IMR-90 (cell line): ENCODE measurements at regions not wholly inside any gene's neighbourhood (a gene's known extent, or its start where the extent isn't known, plus 50 kb on each side); places are given as distances from the start of the nearest gene placed in this dataset.

Source experiments
- ATAC-seq: fragments of 200-7000 bp; cut with Tn5 transposase; 2 replicates; pipeline ENCODE4 v1.9.1; 2020; ENCODE audit warnings: low read depth, mild to moderate bottlenecking, moderate library complexity
- BruUV-seq: library from RNA; stranded (reverse); fragments of 400-500 nt; replicated peaks from 2 replicates; lab custom pipeline; 2021; lab: Mats Ljungman, UMichigan
- CTCF ChIA-PET: fragments of 300-600 bp; formaldehyde crosslinking; extraction: SDS; loops from one replicate; lab custom pipeline; 2021; ENCODE audit warnings: antibody characterized with exemption; lab: Yijun Ruan, JAX
- POLR2A ChIA-PET: fragments of 300-600 bp; sonication (Branson Sonifier 250); formaldehyde crosslinking; loops from one replicate; lab custom pipeline; 2022; ENCODE audit warnings: antibody characterized with exemption; ENCODE audit not compliant: unreplicated experiment; lab: Charles Lee
- DNase-seq: peaks from one replicate; pipeline ENCODE4 v3.0.0; 2013
- H2AFZ ChIP-seq: replicated peaks from 2 replicates; pipeline ENCODE3; 2013; ENCODE audit warnings: low read length, mild to moderate bottlenecking; ENCODE audit not compliant: poor library complexity
- H2AK5ac ChIP-seq: 2 replicates; pipeline ENCODE4 v1.6.1; 2013; ENCODE audit warnings: low read depth, low read length, inconsistent platforms
- H2AK9ac ChIP-seq: replicated peaks from 2 replicates; pipeline ENCODE3; 2013; ENCODE audit warnings: mild to moderate bottlenecking, low read depth, low read length, moderate library complexity; ENCODE audit not compliant: poor library complexity
- H2BK120ac ChIP-seq: 2 replicates; pipeline ENCODE4 v1.6.1; 2013; ENCODE audit warnings: low read depth, low read length, inconsistent platforms
- H2BK15ac ChIP-seq: 3 replicates; pipeline ENCODE4 v1.6.1; 2013; ENCODE audit warnings: low read depth, low read length, inconsistent platforms
- H2BK20ac ChIP-seq: 2 replicates; pipeline ENCODE4 v1.6.1; 2013; ENCODE audit warnings: low read depth, mild to moderate bottlenecking, inconsistent platforms, low read length, moderate library complexity
- H2BK5ac ChIP-seq: 2 replicates; pipeline ENCODE4 v1.6.1; 2013; ENCODE audit warnings: mild to moderate bottlenecking, low read depth, low read length, inconsistent platforms; ENCODE audit not compliant: poor library complexity, severe bottlenecking
- H3K14ac ChIP-seq: replicated peaks from 2 replicates; pipeline ENCODE4 v1.6.1; 2013; ENCODE audit warnings: low read depth, low read length, inconsistent platforms
- H3K18ac ChIP-seq: 2 replicates; pipeline ENCODE4 v1.6.1; 2013; ENCODE audit warnings: low read depth, low read length, control low read depth
- H3K23ac ChIP-seq: 2 replicates; pipeline ENCODE4 v1.6.1; 2013; ENCODE audit warnings: low read depth, low read length, inconsistent platforms
- H3K27ac ChIP-seq: 2 replicates; pipeline ENCODE4 v1.5.1; 2013; ENCODE audit warnings: mild to moderate bottlenecking, control low read depth, low read length; ENCODE audit not compliant: insufficient read depth
- H3K27me3 ChIP-seq: 2 replicates; pipeline ENCODE4 v1.6.1; 2013; ENCODE audit warnings: low read length; ENCODE audit not compliant: control insufficient read depth, insufficient read depth
- H3K36me3 ChIP-seq: 2 replicates; pipeline ENCODE4 v1.6.1; 2013; ENCODE audit warnings: low read length, mixed read lengths; ENCODE audit not compliant: control insufficient read depth, insufficient read depth
- H3K4ac ChIP-seq: 2 replicates; pipeline ENCODE4 v1.6.1; 2013; ENCODE audit warnings: low read depth, low read length, inconsistent platforms
- H3K4me1 ChIP-seq: 2 replicates; pipeline ENCODE4 v1.6.1; 2013; ENCODE audit warnings: low read length, mixed read lengths; ENCODE audit not compliant: control insufficient read depth, insufficient read depth
- H3K4me2 ChIP-seq: 2 replicates; pipeline ENCODE4 v1.6.1; 2013; ENCODE audit warnings: low read depth, mild to moderate bottlenecking, control low read depth, low read length, moderate library complexity
- H3K4me3 ChIP-seq: 2 replicates; pipeline ENCODE4 v1.5.1; 2013; ENCODE audit warnings: low read depth, mild to moderate bottlenecking, control low read depth, low read length, moderate library complexity; ENCODE audit not compliant: insufficient read depth
- H3K56ac ChIP-seq: 2 replicates; pipeline ENCODE4 v1.6.1; 2013; ENCODE audit warnings: low read length, inconsistent platforms; ENCODE audit not compliant: insufficient read depth; ENCODE audit errors: extremely low read depth
- H3K79me1 ChIP-seq, 2 experiments: 2 replicates each; pipeline ENCODE4 v1.6.1; 2013; ENCODE audit warnings: low read length in 2 of 2, inconsistent platforms in 1 of 2, low read depth in 1 of 2
- H3K9ac ChIP-seq: 2 replicates; pipeline ENCODE4 v1.6.1; 2013; ENCODE audit warnings: low read depth, low read length, control low read depth
- H3K9me1 ChIP-seq: 2 replicates; pipeline ENCODE4 v1.6.1; 2013; ENCODE audit warnings: low read length, inconsistent platforms; ENCODE audit not compliant: insufficient read depth
- H3K9me3 ChIP-seq: 2 replicates; pipeline ENCODE4 v1.6.1; 2013; ENCODE audit warnings: low read length; ENCODE audit not compliant: control insufficient read depth, insufficient read depth
- H4K20me1 ChIP-seq: 2 replicates; pipeline ENCODE4 v1.6.1; 2013; ENCODE audit warnings: low read length, inconsistent platforms; ENCODE audit not compliant: insufficient read depth
- H4K5ac ChIP-seq: 2 replicates; pipeline ENCODE4 v1.6.1; 2013; ENCODE audit warnings: mild to moderate bottlenecking, low read depth, low read length, control low read depth
- H4K8ac ChIP-seq, 2 experiments: 2 replicates each; pipeline ENCODE4 v1.6.1; 2013; ENCODE audit warnings: low read depth in 2 of 2, low read length in 2 of 2, control low read depth in 1 of 2, inconsistent platforms in 1 of 2
- H4K91ac ChIP-seq: 2 replicates; pipeline ENCODE4 v1.6.1; 2013; ENCODE audit warnings: low read depth, low read length, inconsistent platforms; ENCODE audit not compliant: insufficient read depth
- BHLHE40 ChIP-seq: fragments of 150-350 bp; IDR thresholded peaks from 2 replicates; pipeline ENCODE4 v1.6.1; 2016; ENCODE audit warnings: mild to moderate bottlenecking, low read depth, low read length
- CEBPB ChIP-seq: IDR thresholded peaks from 2 replicates; pipeline ENCODE4 v1.6.1; 2012; ENCODE audit warnings: low read depth, low read length, improper control_type of control experiment
- CHD1 ChIP-seq: IDR thresholded peaks from 2 replicates; pipeline ENCODE4 v1.6.1; 2012; ENCODE audit warnings: low read depth, low read length, improper control_type of control experiment
- CTCF ChIP-seq: conservative IDR thresholded peaks from 2 replicates; pipeline ENCODE4 v1.5.1; 2012; ENCODE audit warnings: mild to moderate bottlenecking, low read depth, low read length, improper control_type of control experiment
- ELK1 ChIP-seq: fragments of 150-350 bp; IDR thresholded peaks from 2 replicates; pipeline ENCODE4 v1.6.1; 2016; ENCODE audit warnings: low read depth, mild to moderate bottlenecking, low read length, moderate library complexity, borderline replicate concordance
- FOS ChIP-seq: fragments of 150-350 bp; IDR thresholded peaks from 2 replicates; pipeline ENCODE4 v1.6.1; 2016; ENCODE audit warnings: low read depth, low read length
- MAFK ChIP-seq: IDR thresholded peaks from 2 replicates; pipeline ENCODE4 v1.6.1; 2012; ENCODE audit warnings: low read depth, low read length, improper control_type of control experiment
- MAZ ChIP-seq: IDR thresholded peaks from 2 replicates; pipeline ENCODE4 v1.6.1; 2012; ENCODE audit warnings: low read depth, mild to moderate bottlenecking, low read length, improper control_type of control experiment, moderate library complexity, borderline replicate concordance
- MXI1 ChIP-seq: IDR thresholded peaks from 2 replicates; pipeline ENCODE4 v1.6.1; 2012; ENCODE audit warnings: low read depth, mild to moderate bottlenecking, low read length, moderate library complexity, borderline replicate concordance
- NFE2L2 ChIP-seq: fragments of 150-350 bp; IDR thresholded peaks from 2 replicates; pipeline ENCODE4 v1.6.1; 2016; ENCODE audit warnings: low read depth, mild to moderate bottlenecking, low read length
- POLR2A ChIP-seq: IDR thresholded peaks from 2 replicates; pipeline ENCODE4 v1.6.1; 2012; ENCODE audit warnings: mild to moderate bottlenecking, low read depth, low read length
- RAD21 ChIP-seq: IDR thresholded peaks from 2 replicates; pipeline ENCODE4 v1.6.1; 2012; ENCODE audit warnings: low read length, improper control_type of control experiment
- RCOR1 ChIP-seq: IDR thresholded peaks from 2 replicates; pipeline ENCODE4 v1.6.1; 2012; ENCODE audit warnings: mild to moderate bottlenecking, low read length, improper control_type of control experiment; ENCODE audit not compliant: insufficient replicate concordance
- RFX5 ChIP-seq: IDR thresholded peaks from 2 replicates; pipeline ENCODE4 v1.8.0; 2012; ENCODE audit warnings: low read depth, mild to moderate bottlenecking, low read length, moderate library complexity
- SMC3 ChIP-seq: fragments of 150-350 bp; IDR thresholded peaks from 2 replicates; pipeline ENCODE4 v1.6.1; 2016; ENCODE audit warnings: low read depth, mild to moderate bottlenecking, antibody characterized with exemption, low read length, moderate library complexity
- USF2 ChIP-seq: fragments of 150-350 bp; IDR thresholded peaks from 2 replicates; pipeline ENCODE4 v1.6.1; 2017; ENCODE audit warnings: mild to moderate bottlenecking, antibody characterized with exemption, low read length, low read depth
- WGBS, 2 experiments: methylation state at CpG; one replicate each; pipeline versions ENCODE4 v1.1.5 to v1.1.7; 2013; ENCODE audit warnings: missing lambda C conversion rate in 2 of 2; ENCODE audit not compliant: insufficient read length in 1 of 2; ENCODE audit errors: extremely low coverage in 2 of 2; 5-methylcytosine and 5-hydroxymethylcytosine counted together
- dilution Hi-C: fragments of 300-500 bp; cut with HindIII; formaldehyde crosslinking; loops from one replicate; pipeline ENCODE4 v1.14.3; 2018; ENCODE audit warnings: low sequenced_read_pairs; ENCODE audit not compliant: unreplicated experiment
- in situ Hi-C: fragments of 300-500 bp; cut with MboI; formaldehyde crosslinking; loops from 3 replicates; pipeline ENCODE4 v1.14.3; 2019; ENCODE audit warnings: low sequenced_read_pairs, inconsistent platforms, mixed read lengths
- intact Hi-C: fragments of 100-400 bp; cut with micrococcal nuclease; formaldehyde crosslinking; loops from 2 replicates; pipeline ENCODE4 v1.10.0; 2022

- Histone ChIP-seq H3K23ac (no peak overlapping the region), H2BK20ac (no peak overlapping the region), H4K8ac (no peak overlapping the region), H3K18ac (no peak overlapping the region), H3K27ac (no peak overlapping the region), H2BK5ac (no peak overlapping the region), H4K20me1 (no peaks in the 10 kb centered on the region), H3K9me1 (no peaks in the 10 kb centered on the region), H3K56ac (no peak overlapping the region), H3K4me1 (no peaks in the 10 kb centered on the region), H2AK9ac (no peak overlapping the region), H4K91ac (no peak overlapping the region), H4K5ac (no peak overlapping the region), H3K27me3 (no peaks in the 10 kb centered on the region), H2BK120ac (no peak overlapping the region), H2BK15ac (no peak overlapping the region), H3K4me3 (no peak overlapping the region), H2AFZ (no peak overlapping the region), H3K79me1 (no peaks in the 10 kb centered on the region), H3K4me2 (no peak overlapping the region), H3K4ac (no peak overlapping the region), H2AK5ac (no peak overlapping the region), H3K14ac (no peak overlapping the region), H3K9ac (no peak overlapping the region), H3K9me3 (no peaks in the 10 kb centered on the region), H3K36me3 (no peaks in the 10 kb centered on the region)
- TF ChIP-seq CHD1 (no peak), MAFK (no peak), NFE2L2 (no peak), ELK1 (no peak), RCOR1 (no peak), RAD21 (no peak), BHLHE40 (no peak), POLR2A (no peak), SMC3 (no peak), MAZ (no peak), CEBPB (no peak), MXI1 (no peak), USF2 (no peak), FOS (no peak), RFX5 (no peak), CTCF (no peak)
- CTCF ChIA-PET, result no interaction called here
- WGBS, 2 experiments, result 67% methylated on average over 1 of the region's 1 CpG; no CpG with 5 or more reads in 1 of the 2 experiments
- in situ Hi-C loops (no loop called here), dilution Hi-C loops (no loop called here), intact Hi-C loops (no loop called here)
- POLR2A ChIA-PET, result no interaction called here
- BruUV-seq, result no TSS peak
- no peak for ATAC-seq
- no peak for DNase-seq
Measured at GRCh38 chr14:48914382-48914781, 671.8 kb downstream of the RPS29 start.
